NT2/D1 (cell line): ENCODE measurements at regions not wholly inside any gene's neighbourhood (a gene's known extent, or its start where the extent isn't known, plus 50 kb on each side); places are given as distances from the start of the nearest gene placed in this dataset.

Source experiments
- SUZ12 ChIP-seq: IDR thresholded peaks from 2 replicates; pipeline ENCODE4 v1.6.1; 2011; ENCODE audit not compliant: insufficient read length, insufficient read depth; ENCODE audit errors: extremely low read depth
- YY1 ChIP-seq: IDR thresholded peaks from 2 replicates; pipeline ENCODE4 v1.6.1; 2011; ENCODE audit not compliant: insufficient read length, insufficient read depth
- ZNF274 ChIP-seq: IDR thresholded peaks from 2 replicates; pipeline ENCODE4 v1.6.1; 2011; ENCODE audit warnings: mild to moderate bottlenecking, low read depth, low read length

DNA sequence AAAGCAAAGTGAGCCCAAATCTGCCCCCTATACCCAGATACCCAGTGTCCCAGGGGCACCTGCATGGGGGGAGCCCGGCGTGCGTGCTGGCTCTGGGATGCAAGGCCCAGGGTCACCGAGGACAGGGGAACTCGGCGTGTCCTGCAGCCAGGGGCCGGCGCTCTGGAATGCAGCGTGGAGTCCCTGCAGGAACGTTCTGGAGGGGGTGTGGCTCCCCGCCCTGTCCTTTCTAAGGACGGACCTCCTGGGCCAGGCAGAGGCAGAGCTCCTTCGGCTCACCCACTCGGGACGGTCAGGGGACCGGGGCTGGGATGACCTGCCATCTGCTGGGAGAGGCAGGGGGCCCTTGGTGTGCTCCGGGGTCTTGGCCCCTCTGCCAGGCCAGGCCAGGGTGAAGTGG lies 1196.8 kb downstream of the BRD1 start:
- TF ChIP-seq SUZ12 (no peak), YY1 (no peak), ZNF274 (no peak)
